ENCODE measurements at regions not wholly inside any gene's neighbourhood (a gene's known extent, or its start where the extent isn't known, plus 50 kb on each side); places are given as distances from the start of the nearest gene placed in this dataset.

- TF ChIP-seq CTCF (IDR thresholded peaks at IDR 0.05; ENCODE audit: insufficient read depth, low read length, severe bottlenecking) = no peak
- Histone ChIP-seq H3K4me3 (ENCODE audit: low read depth, low read length) (no peak overlapping the region), H3K27me3 (ENCODE audit: control insufficient read depth, insufficient read depth, low read length) (no peaks in the 10 kb centered on the region), H3K36me3 (ENCODE audit: control insufficient read depth, insufficient read depth, low read length) (no peaks in the 10 kb centered on the region)
- DNase-seq (ENCODE audit: low read depth) = no peak
- FAIRE-seq = no peak
Measured at GRCh38 chr6:22418714-22419113, 121.9 kb upstream of the PRL start.

- DNase-seq (ENCODE audit: low read depth) = peak; percentile 61
- Histone ChIP-seq H3K4me3 (ENCODE audit: low read depth, low read length) (no peak overlapping the region), H3K27me3 (ENCODE audit: control insufficient read depth, insufficient read depth, low read length) (no peaks in the 10 kb centered on the region), H3K36me3 (ENCODE audit: control insufficient read depth, insufficient read depth, low read length) (no peaks in the 10 kb centered on the region)
- FAIRE-seq = no peak
- no peak for TF ChIP-seq CTCF (IDR thresholded peaks at IDR 0.05; ENCODE audit: insufficient read depth, low read length, severe bottlenecking)
Measured at GRCh38 chr6:22421198-22421597, 124.4 kb upstream of the PRL start.

GRCh38 chr6:22424196-22424595 lies 127.4 kb upstream of the PRL start:
- H3K36me3 ChIP-seq (ENCODE audit: control insufficient read depth, insufficient read depth, low read length) = no peaks in the 10 kb centered on the region
- H3K27me3 ChIP-seq (ENCODE audit: control insufficient read depth, insufficient read depth, low read length) = no peaks in the 10 kb centered on the region
- TF ChIP-seq CTCF (IDR thresholded peaks at IDR 0.05; ENCODE audit: insufficient read depth, low read length, severe bottlenecking) = no peak
- DNase-seq (ENCODE audit: low read depth) (no peak), FAIRE-seq (no peak)
- no peak overlapping the region for H3K4me3 ChIP-seq (ENCODE audit: low read depth, low read length)

GRCh38 chr6:22432060-22432459 lies 135.2 kb upstream of the PRL start:
- no peak for FAIRE-seq
- H3K27me3 ChIP-seq (ENCODE audit: control insufficient read depth, insufficient read depth, low read length) = no peaks in the 10 kb centered on the region
- H3K4me3 ChIP-seq (ENCODE audit: low read depth, low read length) = no peak overlapping the region
- no peak for TF ChIP-seq CTCF (IDR thresholded peaks at IDR 0.05; ENCODE audit: insufficient read depth, low read length, severe bottlenecking)
- DNase-seq (ENCODE audit: low read depth) = no peak
- H3K36me3 ChIP-seq (ENCODE audit: control insufficient read depth, insufficient read depth, low read length) = no peaks in the 10 kb centered on the region

- no peak for TF ChIP-seq CTCF (IDR thresholded peaks at IDR 0.05; ENCODE audit: insufficient read depth, low read length, severe bottlenecking)
- no peaks in the 10 kb centered on the region for H3K27me3 ChIP-seq (ENCODE audit: control insufficient read depth, insufficient read depth, low read length)
- no peak overlapping the region for H3K4me3 ChIP-seq (ENCODE audit: low read depth, low read length)
- DNase-seq (ENCODE audit: low read depth) (peak; percentile 23), FAIRE-seq (no peak)
- H3K36me3 ChIP-seq (ENCODE audit: control insufficient read depth, insufficient read depth, low read length) = no peaks in the 10 kb centered on the region
Measured at GRCh38 chr6:22433745-22434144, 135.6 kb upstream of the HDGFL1 start.

- FAIRE-seq = no peak
- DNase-seq (ENCODE audit: low read depth) = peak; percentile 75
Measured at GRCh38 chr6:22435151-22435550, 134.2 kb upstream of the HDGFL1 start.

More at GRCh38 chr6:22435151-22435550, 134.2 kb upstream of the HDGFL1 start:
- H3K4me3 ChIP-seq (ENCODE audit: low read depth, low read length) = no peak overlapping the region
- H3K36me3 ChIP-seq (ENCODE audit: control insufficient read depth, insufficient read depth, low read length) = no peaks in the 10 kb centered on the region
- H3K27me3 ChIP-seq (ENCODE audit: control insufficient read depth, insufficient read depth, low read length) = no peaks in the 10 kb centered on the region
- no peak for TF ChIP-seq CTCF (IDR thresholded peaks at IDR 0.05; ENCODE audit: insufficient read depth, low read length, severe bottlenecking)
